Type B pancreatic cell (in vitro differentiated cells): ENCODE measurements at regions not wholly inside any gene's neighbourhood (a gene's known extent, or its start where the extent isn't known, plus 50 kb on each side); places are given as distances from the start of the nearest gene placed in this dataset.
A peak's percentile ranks its signal among the peaks of the same experiment; 100 is the strongest.

ENCODE experiments used
- DNase-seq: peaks from one replicate; pipeline ENCODE4 v3.0.0; 2021; ENCODE audit warnings: mixed read lengths; ENCODE audit not compliant: unreplicated experiment; ENCODE audit errors: extremely low spot score
- H3K27ac Mint-ChIP-seq: 2 replicates; pipeline ENCODE4 v1.8.0; 2021; ENCODE audit warnings: mild to moderate bottlenecking, mixed read lengths
- H3K27me3 Mint-ChIP-seq: 2 replicates; pipeline ENCODE4 v1.8.0; 2021; ENCODE audit warnings: mixed read lengths
- H3K36me3 Mint-ChIP-seq: 2 replicates; pipeline ENCODE4 v1.8.0; 2021; ENCODE audit warnings: mixed read lengths
- H3K4me1 Mint-ChIP-seq: one replicate; pipeline ENCODE4 v1.8.0; 2021; ENCODE audit warnings: mixed read lengths; ENCODE audit not compliant: unreplicated experiment
- H3K4me3 Mint-ChIP-seq: 2 replicates; pipeline ENCODE4 v1.8.0; 2021; ENCODE audit warnings: mild to moderate bottlenecking, mixed read lengths
- H3K9me3 Mint-ChIP-seq: 2 replicates; pipeline ENCODE4 v1.8.0; 2021; ENCODE audit warnings: mixed read lengths
- TF ChIP-seq, protein P1 (sequence below): fragments of 200-600 bp; sonication (generic); conservative IDR thresholded peaks from 2 replicates; pipeline ENCODE4 v1.5.0; 2021; ENCODE audit warnings: antibody characterized with exemption, mild to moderate bottlenecking

DNA sequence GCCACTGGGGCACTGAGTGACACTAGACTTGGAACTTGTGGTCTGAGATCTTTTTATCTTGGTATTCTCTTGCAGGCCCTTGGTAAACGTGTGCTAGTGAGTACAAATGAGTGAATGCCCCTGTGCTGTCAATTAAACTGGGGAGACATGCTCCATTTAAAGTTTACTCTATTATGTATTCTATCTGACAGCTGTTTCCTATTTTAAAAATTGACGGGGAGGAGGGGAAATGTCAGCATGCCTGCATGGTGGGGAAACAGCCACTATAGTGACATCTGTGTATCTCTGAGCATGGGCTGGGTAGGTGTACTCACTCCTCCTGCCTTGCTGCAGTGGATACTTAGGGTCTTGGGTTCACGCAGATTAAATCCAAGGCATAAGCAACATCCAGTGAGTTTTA, 59.0 kb upstream of the IKBKE start:
- no peaks in the 10 kb centered on the region for H3K27me3 Mint-ChIP-seq
- TF ChIP-seq, protein P1, sequence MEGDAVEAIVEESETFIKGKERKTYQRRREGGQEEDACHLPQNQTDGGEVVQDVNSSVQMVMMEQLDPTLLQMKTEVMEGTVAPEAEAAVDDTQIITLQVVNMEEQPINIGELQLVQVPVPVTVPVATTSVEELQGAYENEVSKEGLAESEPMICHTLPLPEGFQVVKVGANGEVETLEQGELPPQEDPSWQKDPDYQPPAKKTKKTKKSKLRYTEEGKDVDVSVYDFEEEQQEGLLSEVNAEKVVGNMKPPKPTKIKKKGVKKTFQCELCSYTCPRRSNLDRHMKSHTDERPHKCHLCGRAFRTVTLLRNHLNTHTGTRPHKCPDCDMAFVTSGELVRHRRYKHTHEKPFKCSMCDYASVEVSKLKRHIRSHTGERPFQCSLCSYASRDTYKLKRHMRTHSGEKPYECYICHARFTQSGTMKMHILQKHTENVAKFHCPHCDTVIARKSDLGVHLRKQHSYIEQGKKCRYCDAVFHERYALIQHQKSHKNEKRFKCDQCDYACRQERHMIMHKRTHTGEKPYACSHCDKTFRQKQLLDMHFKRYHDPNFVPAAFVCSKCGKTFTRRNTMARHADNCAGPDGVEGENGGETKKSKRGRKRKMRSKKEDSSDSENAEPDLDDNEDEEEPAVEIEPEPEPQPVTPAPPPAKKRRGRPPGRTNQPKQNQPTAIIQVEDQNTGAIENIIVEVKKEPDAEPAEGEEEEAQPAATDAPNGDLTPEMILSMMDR = no peak
- no peak overlapping the region for H3K27ac Mint-ChIP-seq
- no peak overlapping the region for H3K4me3 Mint-ChIP-seq
- no peaks in the 10 kb centered on the region for H3K9me3 Mint-ChIP-seq
- DNase-seq = no peak
- H3K4me1 Mint-ChIP-seq = peaks cover 32% of the 10 kb centered on the region
- H3K36me3 Mint-ChIP-seq = peaks cover 16% of the 10 kb centered on the region

DNA sequence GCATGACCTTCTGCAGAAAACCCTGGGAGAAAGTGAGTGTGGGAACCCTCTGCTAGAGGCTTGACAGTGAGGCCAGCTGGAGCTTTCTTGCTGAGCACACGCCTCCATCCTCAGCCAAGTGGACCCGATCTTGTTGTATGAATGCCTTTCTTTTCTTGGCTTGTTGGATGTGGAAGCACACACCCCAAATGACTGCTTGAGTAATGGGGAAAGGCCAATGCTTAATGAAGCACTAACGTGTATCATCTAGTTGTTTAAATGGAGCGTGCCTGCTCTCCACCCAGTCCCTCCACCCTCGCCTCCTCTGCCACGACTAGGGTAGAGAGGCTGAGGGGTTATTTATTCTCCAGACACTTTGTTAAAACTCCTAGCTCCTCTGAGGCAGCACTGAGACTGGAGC, 54.3 kb upstream of the IKBKE start:
- Mint-ChIP-seq H3K27ac (peak overlapping the region; percentile 78), H3K27me3 (no peaks in the 10 kb centered on the region), H3K36me3 (peaks cover 39% of the 10 kb centered on the region), H3K4me3 (peak overlapping the region; percentile 43), H3K4me1 (peaks cover 44% of the 10 kb centered on the region), H3K9me3 (no peaks in the 10 kb centered on the region)
- DNase-seq = no peak
- TF ChIP-seq, protein P1 = no peak

DNA sequence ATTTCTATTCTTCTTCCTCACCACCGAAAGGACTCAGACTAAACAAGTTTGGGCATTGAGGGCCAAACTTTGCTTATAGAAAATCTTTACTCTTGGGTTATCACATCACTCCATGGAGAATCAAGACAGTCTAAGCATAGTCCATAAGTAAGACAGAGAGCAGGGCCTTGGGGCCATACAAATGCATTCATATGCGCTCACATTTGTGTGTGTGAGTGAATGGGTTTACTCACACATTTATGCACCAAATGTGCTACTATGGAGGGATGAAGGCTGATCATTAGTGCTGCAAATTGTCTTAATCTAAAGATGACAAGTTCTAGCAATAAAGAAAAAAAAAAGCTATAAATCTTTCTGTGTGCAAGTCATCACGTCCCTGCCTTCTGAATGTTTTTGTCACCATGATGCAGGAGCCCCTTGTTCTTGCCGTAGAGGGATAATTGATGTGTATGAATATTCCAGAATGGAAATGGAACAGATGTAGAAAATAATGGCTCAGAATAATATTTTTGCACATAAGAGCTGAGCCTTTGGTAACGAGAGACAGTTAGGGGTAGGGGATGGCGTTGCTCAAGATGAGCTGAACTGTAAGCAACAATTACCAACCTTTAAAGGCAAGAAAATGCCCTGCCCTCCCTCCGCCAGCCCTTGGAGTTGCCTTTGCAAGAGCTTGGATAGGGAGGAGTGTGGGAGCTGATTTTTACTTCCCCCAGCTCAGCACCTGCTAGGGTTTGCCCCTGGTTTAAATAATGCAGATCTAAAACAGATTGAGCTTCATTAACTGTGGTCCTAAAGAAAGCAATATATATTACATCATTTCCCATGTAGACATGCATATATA, 52.3 kb upstream of the IKBKE start:
- peaks cover 38% of the 10 kb centered on the region for H3K36me3 Mint-ChIP-seq
- TF ChIP-seq, protein P1 = no peak
- H3K4me3 Mint-ChIP-seq = no peak overlapping the region
- no peak for DNase-seq
- H3K27ac Mint-ChIP-seq = peak overlapping the region; percentile 36
- H3K27me3 Mint-ChIP-seq = no peaks in the 10 kb centered on the region
- H3K9me3 Mint-ChIP-seq = no peaks in the 10 kb centered on the region
- H3K4me1 Mint-ChIP-seq = peaks cover 41% of the 10 kb centered on the region

DNA sequence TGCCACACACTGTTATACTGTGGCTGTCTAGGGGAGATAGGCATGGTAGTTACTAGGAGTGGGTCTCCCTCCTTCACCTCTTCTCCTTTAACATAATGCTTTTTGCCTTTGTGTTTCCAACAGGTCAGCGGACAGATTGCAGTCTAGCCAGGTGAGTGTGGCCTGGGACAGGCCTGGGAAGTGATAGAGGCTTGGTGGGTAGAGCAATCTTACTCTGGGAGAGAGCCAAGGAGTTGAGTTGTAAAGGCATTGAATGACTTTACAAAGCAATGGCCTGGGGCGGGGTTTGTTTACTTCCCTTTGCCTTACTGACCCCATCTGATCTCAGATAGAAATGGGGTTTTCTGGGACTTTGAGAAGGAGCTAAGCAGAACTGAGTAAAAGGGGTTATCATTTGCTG, 51.0 kb upstream of the IKBKE start:
- H3K36me3 Mint-ChIP-seq = peaks cover 40% of the 10 kb centered on the region
- TF ChIP-seq, protein P1 = no peak
- H3K9me3 Mint-ChIP-seq = no peaks in the 10 kb centered on the region
- DNase-seq = no peak
- no peaks in the 10 kb centered on the region for H3K27me3 Mint-ChIP-seq
- H3K4me1 Mint-ChIP-seq = peaks cover 38% of the 10 kb centered on the region
- H3K4me3 Mint-ChIP-seq = peak overlapping the region; percentile 46
- H3K27ac Mint-ChIP-seq = peak overlapping the region; percentile 95

DNA sequence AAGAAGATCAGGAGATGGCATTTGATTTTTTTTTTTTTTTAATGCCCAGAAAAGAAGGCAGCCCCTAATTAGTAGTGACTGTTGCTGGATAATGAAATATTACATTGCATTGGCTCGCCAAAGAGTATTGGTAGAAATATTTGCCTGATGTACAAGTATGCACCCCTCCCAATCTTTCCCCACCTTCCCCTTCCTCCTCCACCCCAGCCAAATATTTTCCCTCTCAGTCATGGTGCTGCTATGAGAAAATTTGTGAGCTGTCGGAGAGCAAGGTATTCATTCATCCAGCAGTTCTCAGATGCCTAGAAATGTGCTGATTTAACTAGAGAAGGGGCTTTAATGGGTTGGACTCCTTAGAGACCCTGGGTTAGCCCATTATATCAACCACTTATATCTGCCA, 50.5 kb upstream of the IKBKE start:
- H3K36me3 Mint-ChIP-seq = peaks cover 40% of the 10 kb centered on the region
- H3K9me3 Mint-ChIP-seq = no peaks in the 10 kb centered on the region
- H3K27me3 Mint-ChIP-seq = no peaks in the 10 kb centered on the region
- H3K4me1 Mint-ChIP-seq = peaks cover 33% of the 10 kb centered on the region
- no peak for DNase-seq
- H3K27ac Mint-ChIP-seq = peak overlapping the region; percentile 95
- TF ChIP-seq, protein P1 = no peak
- peak overlapping the region; percentile 17 for H3K4me3 Mint-ChIP-seq
